GM21381 (cell line): ENCODE measurements at regions not wholly inside any gene's neighbourhood (a gene's known extent, or its start where the extent isn't known, plus 50 kb on each side); places are given as distances from the start of the nearest gene placed in this dataset.
A peak's percentile ranks its signal among the peaks of the same experiment; 100 is the strongest.

ENCODE experiments used
- ATAC-seq: cut with Tn5 transposase; IDR thresholded peaks from one replicate; pipeline ENCODE4 v1.9.1; 2021; ENCODE audit warnings: mild to moderate bottlenecking, moderate library complexity; ENCODE audit not compliant: unreplicated experiment

- ATAC-seq, result no peak
Observed at GRCh38 chr6:163983679-163984078, 569.2 kb downstream of the QKI start.

DNA sequence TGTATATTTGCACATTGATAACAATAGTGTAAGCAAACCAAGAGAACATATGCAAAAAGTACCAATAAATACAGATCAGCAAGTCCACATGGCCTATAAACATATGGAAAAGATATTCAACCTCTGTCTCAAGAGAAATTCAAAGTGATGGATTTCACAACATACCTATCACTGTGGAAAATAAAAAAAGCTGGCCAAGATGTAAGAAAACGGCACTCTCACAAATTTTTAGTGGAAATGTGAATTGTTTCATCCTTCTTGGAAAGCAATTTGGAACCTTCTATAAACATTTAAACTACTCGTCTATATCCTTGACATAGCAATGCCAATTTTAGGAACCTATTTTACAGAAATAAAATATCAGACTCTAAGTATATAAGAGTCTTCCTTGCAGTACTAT, 559.8 kb downstream of the QKI start:
- no peak for ATAC-seq

- no peak for ATAC-seq
Observed at GRCh38 chr6:163971841-163972838, 557.6 kb downstream of the QKI start.

- no peak for ATAC-seq
Observed at GRCh38 chr6:163970846-163971564, 556.5 kb downstream of the QKI start.

- no peak for ATAC-seq
Observed at GRCh38 chr6:163965426-163966348, 551.2 kb downstream of the QKI start.

DNA sequence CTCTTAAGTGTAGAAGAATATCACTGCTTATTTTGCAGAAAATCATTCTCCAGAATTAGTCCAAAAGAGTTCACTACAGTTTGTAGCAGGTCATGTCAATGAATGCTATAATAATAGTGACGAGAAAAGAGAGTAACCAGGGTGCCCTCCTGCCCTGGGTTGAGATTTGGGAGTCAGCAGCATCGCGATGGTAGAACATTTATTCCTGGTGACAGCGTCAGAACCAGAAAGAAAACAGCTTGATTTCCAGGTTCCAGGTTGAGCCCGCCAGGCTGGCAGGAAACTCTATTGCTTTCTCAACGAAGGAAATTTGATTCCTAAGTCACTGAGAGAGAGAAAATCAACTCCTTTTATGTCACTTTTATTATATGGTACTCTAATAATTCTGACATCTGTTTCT, 550.3 kb downstream of the QKI start:
- ATAC-seq, result no peak

DNA sequence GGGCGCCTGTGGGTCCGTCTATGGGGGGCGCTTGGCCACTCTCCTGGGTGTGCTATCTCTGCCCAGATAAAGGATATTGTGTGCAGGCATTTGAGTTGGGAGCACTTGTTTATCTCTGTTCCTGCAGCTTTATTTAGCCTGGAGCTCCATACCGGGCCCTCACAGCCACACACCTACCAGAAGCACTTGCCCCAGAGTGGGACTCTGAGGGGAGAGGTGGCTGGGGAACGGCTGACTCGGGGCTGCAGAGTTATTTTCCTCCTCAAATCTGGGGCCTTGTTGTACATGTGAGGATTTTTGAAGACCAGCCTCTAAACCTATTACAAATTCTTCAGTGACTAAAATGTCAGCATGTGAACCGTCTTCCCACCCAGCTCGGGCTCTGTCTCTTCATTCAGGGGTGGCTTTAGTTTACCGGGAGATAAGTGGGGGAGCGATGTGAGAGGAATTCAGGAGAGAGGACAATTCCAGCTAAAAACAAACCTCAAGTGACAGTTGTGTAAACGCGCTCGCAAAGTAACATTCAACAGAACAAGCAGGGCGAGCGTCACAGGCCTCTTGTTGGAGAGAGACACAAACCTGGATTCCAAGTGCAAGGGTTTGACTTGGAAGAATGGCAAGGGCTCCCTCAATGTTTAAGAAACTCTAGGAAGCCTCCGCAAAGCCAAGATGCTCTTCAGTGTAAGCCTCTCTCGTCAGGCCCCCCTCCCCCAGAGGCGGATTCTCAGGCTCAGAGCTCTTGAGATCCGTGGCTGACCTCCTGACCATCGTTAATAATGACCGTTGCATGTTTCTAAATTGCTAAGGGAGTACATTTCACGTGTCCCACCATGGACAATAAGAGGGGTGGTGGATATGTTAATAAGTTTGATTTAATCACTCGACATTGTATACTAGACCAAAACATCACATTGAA, 548.9 kb downstream of the QKI start:
- no peak for ATAC-seq

DNA sequence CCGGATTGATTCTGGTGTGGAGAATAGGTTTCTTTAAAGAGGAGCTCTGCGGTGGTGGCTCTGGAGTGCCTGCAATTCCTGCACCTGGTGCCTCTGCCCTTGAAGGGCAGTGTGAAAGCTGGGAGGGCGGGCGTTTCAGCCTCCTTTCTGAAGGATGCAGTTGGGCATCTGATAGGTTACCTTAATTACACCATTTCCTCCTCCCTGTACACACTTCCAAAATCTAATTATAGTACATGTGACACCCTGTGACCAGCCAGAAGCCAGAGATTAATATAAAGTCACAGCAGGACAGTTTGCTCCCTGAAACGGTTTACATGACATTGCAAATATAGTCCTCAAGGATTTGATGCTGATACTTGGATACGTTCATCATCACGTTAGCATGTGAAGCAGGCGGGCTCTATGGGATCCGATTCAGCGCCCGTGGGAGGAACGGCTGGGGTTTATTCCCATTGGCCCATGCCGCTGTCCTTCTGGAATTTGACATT, 548.2 kb downstream of the QKI start:
- ATAC-seq, result no peak

DNA sequence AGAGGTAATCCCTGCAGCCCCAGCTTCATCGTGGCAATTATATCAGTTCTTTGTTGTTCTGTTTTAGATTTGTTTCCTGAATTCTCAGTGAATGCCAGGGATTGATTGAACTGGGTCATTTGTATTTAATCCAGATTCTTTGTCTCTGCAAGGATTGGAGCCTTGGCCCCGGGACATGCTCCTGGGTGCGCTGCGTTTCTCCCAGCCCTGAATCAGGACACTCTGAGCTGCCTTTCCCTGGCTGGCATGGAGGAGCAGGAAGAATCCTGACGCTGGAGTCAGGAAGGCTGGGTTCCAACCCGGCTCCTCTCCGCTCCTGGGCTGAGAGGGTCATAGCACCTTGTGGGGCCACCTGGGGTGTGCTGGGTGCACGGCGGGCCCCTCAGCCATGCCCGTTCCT, 545.6 kb downstream of the QKI start:
- ATAC-seq, result no peak

- no peak for ATAC-seq
Observed at GRCh38 chr6:163958646-163959045, 544.1 kb downstream of the QKI start.

GRCh38 chr6:163956571-163957407, 542.3 kb downstream of the QKI start:
- peak; percentile 98 for ATAC-seq

DNA sequence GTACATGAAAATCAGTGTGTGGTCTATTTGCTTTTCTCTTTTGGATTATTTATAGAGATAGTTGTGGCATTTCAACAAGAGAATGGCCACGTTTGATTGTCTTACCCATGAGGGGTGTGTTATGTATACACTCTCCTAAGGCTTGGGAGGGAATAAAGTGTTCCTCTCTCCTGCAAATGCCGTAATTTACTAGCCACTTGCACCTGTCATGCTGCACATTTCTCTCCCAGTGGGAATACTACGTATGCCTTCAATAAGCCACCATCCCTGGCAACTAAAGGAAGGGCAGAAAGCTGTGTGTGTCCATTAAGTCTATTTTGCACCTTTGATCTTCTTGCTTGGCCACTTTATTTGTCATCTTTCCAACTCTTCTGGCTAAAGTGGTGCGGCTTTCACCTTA, 541.2 kb downstream of the QKI start:
- no peak for ATAC-seq

GRCh38 chr6:163955096-163955495, 540.6 kb downstream of the QKI start:
- ATAC-seq, result no peak

DNA sequence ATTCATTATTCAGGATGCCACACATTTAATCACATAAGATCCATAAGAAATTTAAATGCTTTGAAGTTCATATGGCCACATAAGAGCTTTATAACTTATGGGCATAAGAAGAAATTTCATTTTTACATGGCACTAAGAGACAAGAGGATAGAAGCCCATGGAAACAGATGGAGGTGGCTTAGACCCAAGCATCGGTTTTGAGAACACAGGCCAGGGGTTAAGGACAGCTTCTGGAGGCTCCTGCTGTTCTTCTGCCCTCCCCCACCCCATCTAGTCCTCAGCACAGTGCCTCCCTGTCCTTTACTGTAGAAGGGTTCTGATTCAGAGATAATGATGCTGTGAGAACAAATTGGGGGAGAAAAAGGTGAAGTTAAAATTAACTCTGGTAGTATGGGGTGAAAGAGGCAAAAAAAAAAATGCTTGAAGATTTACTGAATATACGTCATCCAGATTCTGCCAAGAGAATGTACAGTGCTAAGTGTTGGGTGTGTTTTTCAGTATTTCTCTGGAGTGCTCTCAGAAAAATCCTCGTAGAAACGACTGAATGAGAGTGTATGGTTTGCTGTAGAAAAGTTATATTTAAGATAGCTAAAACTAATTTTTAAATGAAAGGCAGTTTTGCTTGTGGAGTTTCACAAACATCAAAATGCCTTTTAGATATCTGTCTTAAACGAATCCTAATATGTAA, 539.7 kb downstream of the QKI start:
- no peak for ATAC-seq

DNA sequence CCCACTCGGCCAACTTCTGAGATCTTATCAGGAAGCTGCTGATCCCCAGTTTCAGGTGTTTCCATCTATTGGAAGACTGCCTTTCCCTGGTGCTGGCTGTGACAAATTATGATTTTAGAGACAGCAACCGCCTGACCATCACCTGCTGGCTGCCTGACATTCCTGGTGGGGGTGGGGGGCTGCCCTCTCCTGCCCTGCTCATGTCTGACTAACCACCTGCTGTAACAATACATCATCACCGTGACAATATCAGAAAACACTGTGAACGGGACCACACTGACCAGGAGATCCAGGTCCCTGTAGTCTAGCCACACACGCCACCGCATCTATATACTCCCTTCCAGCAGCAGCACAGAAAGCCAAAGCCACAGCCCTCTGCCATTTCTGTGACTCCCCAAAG, 537.5 kb downstream of the QKI start:
- ATAC-seq, result no peak

DNA sequence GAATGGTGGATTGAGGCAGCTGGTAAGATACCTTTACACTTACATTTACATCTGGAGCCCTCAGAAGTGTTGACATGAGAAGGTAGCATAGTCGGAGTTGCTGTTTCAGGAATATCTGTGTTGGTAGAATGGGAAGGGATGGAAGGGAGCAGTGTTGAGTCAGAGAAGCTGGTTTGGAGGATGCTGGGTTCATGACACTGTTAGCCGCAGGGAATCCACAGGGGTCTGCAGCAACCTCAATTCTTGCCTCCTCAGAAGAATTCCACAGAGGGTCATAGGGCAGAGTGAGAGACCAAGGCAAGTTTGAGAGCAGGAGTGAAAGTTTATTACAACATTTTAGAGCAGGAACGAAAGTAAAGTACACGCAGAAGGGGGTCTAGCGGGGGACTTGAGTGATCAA, 536.8 kb downstream of the QKI start:
- no peak for ATAC-seq

DNA sequence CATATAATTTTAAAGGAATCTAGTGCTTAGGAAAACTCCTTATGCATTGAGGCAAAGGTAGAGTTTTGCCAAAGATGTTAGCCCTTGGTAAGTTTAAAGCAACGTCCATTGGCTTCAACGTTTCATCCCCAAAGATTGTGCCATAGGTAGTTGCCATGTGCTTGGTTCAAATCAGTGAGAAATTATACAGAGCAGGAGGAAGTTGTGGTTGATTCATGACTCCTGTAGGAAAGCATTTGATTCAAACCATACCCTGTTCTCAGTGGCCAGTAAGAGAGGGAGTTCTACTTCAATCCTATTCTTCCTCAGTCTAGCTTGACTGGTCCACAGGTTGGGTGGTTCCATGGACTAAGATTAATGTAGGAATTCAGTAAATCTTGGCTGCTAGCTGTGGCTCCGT, 535.6 kb downstream of the QKI start:
- no peak for ATAC-seq

GRCh38 chr6:163949431-163949830, 534.9 kb downstream of the QKI start:
- no peak for ATAC-seq
